Ascending aorta (tissue), 2 donors: ENCODE measurements at regions not wholly inside any gene's neighbourhood (a gene's known extent, or its start where the extent isn't known, plus 50 kb on each side); places are given as distances from the start of the nearest gene placed in this dataset.

ENCODE experiments used
- DNase-seq, 2 donors: peaks; one replicate each; pipeline ENCODE4 v3.0.0-alpha.2; 2019; ENCODE audit warnings: low spot score in 2 of 2
- H3K27ac ChIP-seq, 2 donors: fragments of 200-600 bp; sonication (generic); one replicate each; pipeline ENCODE4 v1.5.1; 2016 to 2017; ENCODE audit warnings: mild to moderate bottlenecking in 1 of 2
- H3K27me3 ChIP-seq: fragments of 200-600 bp; sonication (generic); one replicate; pipeline ENCODE4 v1.5.1; 2017
- H3K36me3 ChIP-seq, 2 donors: fragments of 200-600 bp; sonication (generic); one replicate each; pipeline ENCODE4 v1.5.1; 2016
- H3K4me1 ChIP-seq, 2 donors: fragments of 200-600 bp; sonication (generic); one replicate each; pipeline ENCODE4 v1.5.1; 2016 to 2017; ENCODE audit warnings: mild to moderate bottlenecking in 1 of 2
- H3K4me3 ChIP-seq, 2 donors: fragments of 200-600 bp; sonication (generic); one replicate each; pipeline ENCODE4 v1.5.1; 2016 to 2017; ENCODE audit warnings: mild to moderate bottlenecking in 1 of 2
- H3K9me3 ChIP-seq, 2 donors: fragments of 200-600 bp; sonication (generic); one replicate each; pipeline ENCODE4 v1.5.1; 2016
- intact Hi-C: fragments of 100-400 bp; cut with DNase I; formaldehyde crosslinking; loops from one replicate; pipeline ENCODE4 v1.15.1; 2023
- TF ChIP-seq, protein P1 (sequence below), 3 experiments: fragments of 200-600 bp in 2 of 3; fragments of 450-650 bp in 1 of 3; sonication (generic) in 2 of 3; IDR thresholded peaks; one replicate each; pipeline ENCODE4 v1.5.1; 2016 to 2019; ENCODE audit warnings: antibody characterized with exemption in 3 of 3, mild to moderate bottlenecking in 1 of 3, moderate library complexity in 1 of 3

GRCh38 chr3:94539937-94540336 is 477.1 kb downstream of the NSUN3 start:
- TF ChIP-seq, protein P1, sequence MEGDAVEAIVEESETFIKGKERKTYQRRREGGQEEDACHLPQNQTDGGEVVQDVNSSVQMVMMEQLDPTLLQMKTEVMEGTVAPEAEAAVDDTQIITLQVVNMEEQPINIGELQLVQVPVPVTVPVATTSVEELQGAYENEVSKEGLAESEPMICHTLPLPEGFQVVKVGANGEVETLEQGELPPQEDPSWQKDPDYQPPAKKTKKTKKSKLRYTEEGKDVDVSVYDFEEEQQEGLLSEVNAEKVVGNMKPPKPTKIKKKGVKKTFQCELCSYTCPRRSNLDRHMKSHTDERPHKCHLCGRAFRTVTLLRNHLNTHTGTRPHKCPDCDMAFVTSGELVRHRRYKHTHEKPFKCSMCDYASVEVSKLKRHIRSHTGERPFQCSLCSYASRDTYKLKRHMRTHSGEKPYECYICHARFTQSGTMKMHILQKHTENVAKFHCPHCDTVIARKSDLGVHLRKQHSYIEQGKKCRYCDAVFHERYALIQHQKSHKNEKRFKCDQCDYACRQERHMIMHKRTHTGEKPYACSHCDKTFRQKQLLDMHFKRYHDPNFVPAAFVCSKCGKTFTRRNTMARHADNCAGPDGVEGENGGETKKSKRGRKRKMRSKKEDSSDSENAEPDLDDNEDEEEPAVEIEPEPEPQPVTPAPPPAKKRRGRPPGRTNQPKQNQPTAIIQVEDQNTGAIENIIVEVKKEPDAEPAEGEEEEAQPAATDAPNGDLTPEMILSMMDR (IDR thresholded peaks at IDR 0.05): no peak
- Histone ChIP-seq H3K4me1 (no peaks in the 10 kb centered on the region), H3K27me3 (no peaks in the 10 kb centered on the region), H3K4me3 (no peak overlapping the region), H3K27ac (no peak overlapping the region), H3K9me3 (no peaks in the 10 kb centered on the region), H3K36me3 (no peaks in the 10 kb centered on the region)
- no peak for DNase-seq
- intact Hi-C loops: no loop called here

- intact Hi-C loops: no loop called here
- H3K9me3 ChIP-seq: no peaks in the 10 kb centered on the region
- H3K27me3 ChIP-seq: no peaks in the 10 kb centered on the region
- no peak overlapping the region for H3K27ac ChIP-seq
- no peaks in the 10 kb centered on the region for H3K36me3 ChIP-seq
- H3K4me3 ChIP-seq: no peak overlapping the region
- DNase-seq: no peak
- TF ChIP-seq, protein P1 (IDR thresholded peaks at IDR 0.05): no peak
- no peaks in the 10 kb centered on the region for H3K4me1 ChIP-seq
Measured at GRCh38 chr3:94543161-94543560, 480.3 kb downstream of the NSUN3 start.

- H3K4me3 ChIP-seq: no peak overlapping the region
- H3K9me3 ChIP-seq: peaks cover 0 to 5% of the 10 kb centered on the region in 2 donors
- H3K27me3 ChIP-seq: no peaks in the 10 kb centered on the region
- DNase-seq: no peak
- TF ChIP-seq, protein P1 (IDR thresholded peaks at IDR 0.05): no peak
- intact Hi-C loops: no loop called here
- no peak overlapping the region for H3K27ac ChIP-seq
- H3K4me1 ChIP-seq: no peaks in the 10 kb centered on the region
- H3K36me3 ChIP-seq: no peaks in the 10 kb centered on the region
Measured at GRCh38 chr3:94544131-94544789, 481.4 kb downstream of the NSUN3 start.

DNA sequence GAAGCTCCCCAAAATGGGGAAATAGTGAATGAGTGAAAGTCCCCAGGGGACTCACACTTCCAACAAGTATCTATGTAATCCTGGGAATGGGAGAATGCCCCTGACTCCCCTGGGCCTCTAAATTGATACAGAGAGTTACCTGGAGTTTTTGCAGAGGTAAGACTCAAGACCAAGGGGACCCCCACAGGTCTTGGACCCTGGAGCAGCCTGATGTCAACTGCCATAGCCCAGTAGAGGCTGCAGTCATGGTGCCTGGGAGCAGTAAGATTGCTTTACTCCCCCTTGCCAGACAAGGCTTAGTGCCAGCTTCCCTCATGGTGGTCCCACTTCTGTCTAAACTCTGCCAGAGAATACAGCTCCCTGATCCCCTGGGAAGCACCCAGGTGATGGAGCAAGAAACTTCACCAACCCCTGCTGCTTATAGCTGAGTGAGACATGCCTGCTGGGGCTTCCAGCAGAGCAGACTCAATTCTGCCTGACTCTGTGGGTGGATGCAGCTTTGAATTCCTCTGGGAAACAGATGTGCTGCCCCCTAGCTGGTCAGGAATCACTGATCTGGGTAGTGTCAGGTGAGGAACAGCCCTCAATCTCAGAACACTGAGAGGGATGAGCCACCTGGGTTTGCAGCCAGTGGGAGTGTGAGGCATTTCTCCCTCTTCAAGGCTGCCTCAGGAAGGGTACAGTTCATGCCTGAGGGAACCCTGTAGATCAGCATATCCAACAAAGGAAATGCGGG is 485.9 kb downstream of the NSUN3 start:
- Histone ChIP-seq H3K9me3 (peaks cover 0 to 12% of the 10 kb centered on the region in 2 donors), H3K36me3 (no peaks in the 10 kb centered on the region), H3K27ac (no peak overlapping the region), H3K4me1 (no peaks in the 10 kb centered on the region), H3K27me3 (no peaks in the 10 kb centered on the region), H3K4me3 (no peak overlapping the region)
- intact Hi-C loops: no loop called here
- TF ChIP-seq, protein P1 (IDR thresholded peaks at IDR 0.05): no peak
- no peak for DNase-seq

DNA sequence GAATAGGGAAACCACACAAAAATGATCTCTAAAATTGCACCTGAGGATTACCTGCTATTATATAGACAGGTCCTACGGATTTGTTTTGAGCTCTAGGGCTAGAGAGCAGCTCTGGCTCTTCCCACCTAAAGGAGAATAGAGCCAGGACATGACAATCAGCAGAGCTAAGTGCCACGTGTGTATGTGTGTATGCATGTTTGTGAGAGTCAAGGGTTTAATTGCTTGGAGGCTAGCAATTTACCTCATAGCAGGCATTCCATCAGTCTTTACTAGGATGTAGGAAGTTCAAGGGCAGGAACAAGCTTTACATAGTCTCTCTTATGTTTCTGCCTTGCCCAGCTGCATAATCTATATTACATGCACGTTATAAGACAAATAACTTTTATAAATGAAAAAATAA is 498.2 kb downstream of the NSUN3 start:
- DNase-seq: no peak
- no peaks in the 10 kb centered on the region for H3K4me1 ChIP-seq
- H3K9me3 ChIP-seq: peaks cover 0 to 4% of the 10 kb centered on the region in 2 donors
- no peaks in the 10 kb centered on the region for H3K27me3 ChIP-seq
- intact Hi-C loops: no loop called here
- H3K4me3 ChIP-seq: no peak overlapping the region
- H3K36me3 ChIP-seq: no peaks in the 10 kb centered on the region
- TF ChIP-seq, protein P1 (IDR thresholded peaks at IDR 0.05): no peak
- no peak overlapping the region for H3K27ac ChIP-seq
